DND-41 (cell line): ENCODE measurements at regions not wholly inside any gene's neighbourhood (a gene's known extent, or its start where the extent isn't known, plus 50 kb on each side); places are given as distances from the start of the nearest gene placed in this dataset.

Experiments used
- ATAC-seq: fragments of 200-7000 bp; cut with Tn5 transposase; 3 replicates; pipeline ENCODE4 v1.9.1; 2021; ENCODE audit warnings: low read depth; ENCODE audit not compliant: insufficient read depth
- DNase-seq: peaks from one replicate; pipeline ENCODE4 v3.0.0-alpha.2; 2020
- H2AFZ ChIP-seq: 2 replicates; pipeline ENCODE4 v1.6.0; 2012; ENCODE audit warnings: low read depth, low read length
- H3K27ac ChIP-seq: 2 replicates; pipeline ENCODE4 v1.5.1; 2012; ENCODE audit warnings: low read length, inconsistent platforms
- H3K27me3 ChIP-seq: fragments of 200-600 bp; sonication (generic); 2 replicates; pipeline ENCODE4 v1.6.0; 2012; ENCODE audit warnings: low read length, mild to moderate bottlenecking, inconsistent platforms; ENCODE audit not compliant: insufficient read depth, poor library complexity
- H3K36me3 ChIP-seq: 2 replicates; pipeline ENCODE4 v1.5.1; 2012; ENCODE audit warnings: low read length, inconsistent platforms; ENCODE audit not compliant: insufficient read depth
- H3K4me1 ChIP-seq: 2 replicates; pipeline ENCODE4 v1.5.1; 2012; ENCODE audit warnings: mild to moderate bottlenecking, low read length; ENCODE audit not compliant: insufficient read depth
- H3K4me2 ChIP-seq: 2 replicates; pipeline ENCODE4 v1.6.0; 2012; ENCODE audit warnings: mild to moderate bottlenecking, moderate library complexity, low read length, inconsistent platforms; ENCODE audit not compliant: insufficient read depth
- H3K4me3 ChIP-seq, 2 experiments: fragments of 200-600 bp in 1 of 2; shearing (Covaris generic) in 1 of 2; 2 replicates each; pipeline ENCODE4 v1.5.1; 2012 to 2016; ENCODE audit warnings: inconsistent platforms in 2 of 2, low read length in 2 of 2, mild to moderate bottlenecking in 2 of 2, low read depth in 1 of 2, moderate library complexity in 1 of 2
- H3K79me2 ChIP-seq: 2 replicates; pipeline ENCODE4 v1.6.0; 2012; ENCODE audit warnings: low read length, inconsistent platforms; ENCODE audit not compliant: insufficient read depth
- H3K9ac ChIP-seq: 2 replicates; pipeline ENCODE4 v1.6.0; 2012; ENCODE audit warnings: low read depth, mild to moderate bottlenecking, inconsistent platforms, low read length, moderate library complexity
- H3K9me3 ChIP-seq: 2 replicates; pipeline ENCODE4 v1.5.1; 2012; ENCODE audit warnings: low read length, moderate library complexity, mild to moderate bottlenecking, inconsistent platforms; ENCODE audit not compliant: insufficient read depth, severe bottlenecking
- H4K20me1 ChIP-seq: 2 replicates; pipeline ENCODE4 v1.6.0; 2012; ENCODE audit warnings: low read length; ENCODE audit not compliant: insufficient read depth
- EZH2 ChIP-seq: IDR thresholded peaks from 3 replicates; pipeline ENCODE4 v1.6.1; 2012; ENCODE audit warnings: borderline replicate concordance, low read depth, mild to moderate bottlenecking, moderate library complexity, low read length, inconsistent platforms; ENCODE audit not compliant: severe bottlenecking
- TF ChIP-seq, protein P1 (sequence below): IDR thresholded peaks from 2 replicates; pipeline ENCODE4 v1.5.1; 2012; ENCODE audit warnings: borderline replicate concordance, low read length, moderate library complexity, mild to moderate bottlenecking; ENCODE audit not compliant: poor library complexity, severe bottlenecking; ENCODE audit errors: extremely low read depth

DNA sequence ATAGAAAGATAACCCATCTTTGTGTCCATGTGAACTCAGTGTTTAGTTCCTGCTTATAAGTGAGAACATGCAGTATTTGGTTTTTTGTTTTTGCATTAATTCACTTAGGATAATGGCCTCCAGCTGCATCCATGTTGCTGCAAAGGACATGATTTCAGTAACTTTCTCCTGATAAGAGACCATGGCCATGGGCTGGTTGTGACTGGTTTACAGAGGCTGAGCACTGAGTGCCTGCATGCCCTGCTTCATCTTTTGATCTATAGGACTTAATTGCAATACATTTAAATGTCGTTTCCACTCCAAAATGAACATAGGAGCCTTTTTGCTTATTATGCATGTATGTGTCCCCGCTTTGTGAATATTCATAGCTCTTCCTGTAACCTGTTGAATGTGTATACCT is 101.3 kb upstream of the IGFBP3 start:
- Histone ChIP-seq H3K27ac (no peak overlapping the region), H3K9me3 (no peaks in the 10 kb centered on the region), H3K4me3 (no peak overlapping the region), H3K27me3 (no peaks in the 10 kb centered on the region), H3K4me1 (no peaks in the 10 kb centered on the region), H3K9ac (no peak overlapping the region), H2AFZ (no peak overlapping the region), H3K36me3 (no peaks in the 10 kb centered on the region), H3K79me2 (no peaks in the 10 kb centered on the region), H3K4me2 (no peak overlapping the region), H4K20me1 (no peaks in the 10 kb centered on the region)
- no peak for DNase-seq
- TF ChIP-seq, protein P1, sequence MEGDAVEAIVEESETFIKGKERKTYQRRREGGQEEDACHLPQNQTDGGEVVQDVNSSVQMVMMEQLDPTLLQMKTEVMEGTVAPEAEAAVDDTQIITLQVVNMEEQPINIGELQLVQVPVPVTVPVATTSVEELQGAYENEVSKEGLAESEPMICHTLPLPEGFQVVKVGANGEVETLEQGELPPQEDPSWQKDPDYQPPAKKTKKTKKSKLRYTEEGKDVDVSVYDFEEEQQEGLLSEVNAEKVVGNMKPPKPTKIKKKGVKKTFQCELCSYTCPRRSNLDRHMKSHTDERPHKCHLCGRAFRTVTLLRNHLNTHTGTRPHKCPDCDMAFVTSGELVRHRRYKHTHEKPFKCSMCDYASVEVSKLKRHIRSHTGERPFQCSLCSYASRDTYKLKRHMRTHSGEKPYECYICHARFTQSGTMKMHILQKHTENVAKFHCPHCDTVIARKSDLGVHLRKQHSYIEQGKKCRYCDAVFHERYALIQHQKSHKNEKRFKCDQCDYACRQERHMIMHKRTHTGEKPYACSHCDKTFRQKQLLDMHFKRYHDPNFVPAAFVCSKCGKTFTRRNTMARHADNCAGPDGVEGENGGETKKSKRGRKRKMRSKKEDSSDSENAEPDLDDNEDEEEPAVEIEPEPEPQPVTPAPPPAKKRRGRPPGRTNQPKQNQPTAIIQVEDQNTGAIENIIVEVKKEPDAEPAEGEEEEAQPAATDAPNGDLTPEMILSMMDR, result no peak
- no peak for TF ChIP-seq EZH2
- no peak for ATAC-seq

DNA sequence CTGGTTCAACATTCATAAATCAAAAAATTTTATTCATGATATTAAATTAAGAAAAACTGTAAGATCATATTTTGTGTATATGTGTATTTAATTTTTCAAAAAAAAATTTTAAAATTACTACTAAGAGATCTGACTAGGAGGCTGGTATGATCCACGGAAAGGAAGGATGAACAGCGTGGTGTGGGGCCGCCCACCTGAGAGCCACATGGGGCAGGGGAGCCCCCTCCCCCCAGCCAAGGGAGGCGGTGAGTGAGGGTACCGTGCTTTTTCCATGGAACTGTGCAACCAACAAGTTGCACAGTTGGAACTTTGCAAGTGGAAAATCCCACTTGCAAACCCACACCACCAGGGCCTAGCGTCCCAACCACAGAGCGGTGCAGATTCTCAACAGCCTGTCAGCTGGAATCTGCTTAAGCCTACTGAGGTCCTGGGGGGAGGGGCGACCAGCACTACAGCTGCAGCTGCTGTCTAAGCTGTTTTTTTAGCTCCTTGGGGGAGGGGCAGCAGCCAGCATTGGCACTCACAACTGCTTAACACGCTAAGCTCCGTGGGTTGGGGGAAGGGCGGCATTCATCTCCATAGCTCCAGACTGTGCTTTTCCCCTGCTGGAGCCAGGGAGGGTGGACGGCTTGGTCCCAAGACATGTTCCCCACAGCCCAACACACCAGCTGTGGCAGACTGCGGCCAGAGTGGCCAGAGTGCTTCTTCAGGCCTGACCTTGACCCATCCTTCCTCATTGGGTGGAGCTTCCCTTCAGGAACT is 94.2 kb upstream of the IGFBP3 start:
- peak; percentile 89 for ATAC-seq
- no peaks in the 10 kb centered on the region for H3K36me3 ChIP-seq
- DNase-seq, result peak; percentile 73
- H3K27me3 ChIP-seq, result no peaks in the 10 kb centered on the region
- H3K9ac ChIP-seq, result no peak overlapping the region
- no peaks in the 10 kb centered on the region for H4K20me1 ChIP-seq
- TF ChIP-seq, protein P1, result no peak
- TF ChIP-seq EZH2, result no peak
- no peak overlapping the region for H3K27ac ChIP-seq
- H2AFZ ChIP-seq, result no peak overlapping the region
- no peak overlapping the region for H3K4me3 ChIP-seq
- peaks cover 3% of the 10 kb centered on the region; the same call in 1 of the 2 replicates for H3K4me1 ChIP-seq
- H3K9me3 ChIP-seq, result no peaks in the 10 kb centered on the region
- H3K4me2 ChIP-seq, result no peak overlapping the region
- H3K79me2 ChIP-seq, result no peaks in the 10 kb centered on the region

DNA sequence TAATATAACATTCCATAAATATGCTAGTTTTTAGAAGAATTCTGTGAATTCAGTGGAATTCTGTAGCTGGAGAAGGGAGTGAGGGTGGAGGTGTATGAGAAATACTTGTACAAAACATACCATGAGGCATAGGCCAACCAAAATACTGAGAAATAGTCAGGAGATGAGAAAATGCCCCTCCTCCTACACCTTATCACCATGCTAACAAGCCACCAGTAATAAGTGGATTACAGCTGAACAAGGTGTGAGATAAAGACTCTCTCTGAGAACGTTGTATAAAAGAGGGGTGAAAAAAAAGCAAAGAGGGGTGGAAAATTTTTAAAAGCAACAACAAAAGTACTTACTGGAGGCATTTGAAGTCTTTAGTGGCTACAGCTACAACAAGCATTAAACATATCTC is 90.4 kb upstream of the IGFBP3 start:
- TF ChIP-seq, protein P1, result no peak
- TF ChIP-seq EZH2, result no peak
- Histone ChIP-seq H3K9me3 (no peaks in the 10 kb centered on the region), H2AFZ (no peak overlapping the region), H4K20me1 (no peaks in the 10 kb centered on the region), H3K9ac (no peak overlapping the region), H3K4me3 (no peak overlapping the region), H3K4me2 (no peak overlapping the region), H3K27ac (no peak overlapping the region), H3K27me3 (no peaks in the 10 kb centered on the region), H3K36me3 (no peaks in the 10 kb centered on the region), H3K79me2 (no peaks in the 10 kb centered on the region), H3K4me1 (peaks cover 3% of the 10 kb centered on the region; the same call in 1 of the 2 replicates)
- DNase-seq (no peak), ATAC-seq (no peak)

DNA sequence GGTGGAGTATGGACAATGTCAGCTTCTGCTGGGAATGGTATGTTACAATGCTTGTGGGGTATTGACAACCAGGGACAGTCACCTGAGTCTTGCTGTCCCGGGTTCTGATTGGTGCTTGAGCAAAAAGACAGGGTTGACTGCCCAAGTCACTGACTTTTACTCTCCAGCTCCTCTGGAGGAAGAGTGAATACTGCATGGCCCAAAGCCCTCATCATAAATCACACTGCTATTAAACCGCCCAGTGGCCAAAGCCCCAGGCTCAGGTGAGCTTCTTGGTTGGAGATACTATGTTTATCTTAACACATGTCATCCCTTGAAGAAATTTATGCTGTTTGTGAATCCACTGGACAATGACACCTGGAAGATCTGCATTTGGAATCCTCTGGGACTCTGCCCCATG is 90.0 kb upstream of the IGFBP3 start:
- H3K79me2 ChIP-seq, result no peaks in the 10 kb centered on the region
- H3K36me3 ChIP-seq, result no peaks in the 10 kb centered on the region
- no peak overlapping the region for H3K27ac ChIP-seq
- no peaks in the 10 kb centered on the region for H4K20me1 ChIP-seq
- no peak overlapping the region for H3K4me2 ChIP-seq
- H3K9me3 ChIP-seq, result no peaks in the 10 kb centered on the region
- DNase-seq (no peak), ATAC-seq (no peak)
- no peak overlapping the region for H3K4me3 ChIP-seq
- H3K4me1 ChIP-seq, result peaks cover 3% of the 10 kb centered on the region; the same call in 1 of the 2 replicates
- H2AFZ ChIP-seq, result no peak overlapping the region
- H3K27me3 ChIP-seq, result no peaks in the 10 kb centered on the region
- TF ChIP-seq EZH2, result no peak
- TF ChIP-seq, protein P1, result no peak
- no peak overlapping the region for H3K9ac ChIP-seq
